Dermis blood vessel endothelial cell (primary cell): ENCODE measurements at regions not wholly inside any gene's neighbourhood (a gene's known extent, or its start where the extent isn't known, plus 50 kb on each side); places are given as distances from the start of the nearest gene placed in this dataset.

ENCODE experiments used
- DNase-seq: peaks from one replicate; pipeline ENCODE4 v3.0.0; 2010

DNA sequence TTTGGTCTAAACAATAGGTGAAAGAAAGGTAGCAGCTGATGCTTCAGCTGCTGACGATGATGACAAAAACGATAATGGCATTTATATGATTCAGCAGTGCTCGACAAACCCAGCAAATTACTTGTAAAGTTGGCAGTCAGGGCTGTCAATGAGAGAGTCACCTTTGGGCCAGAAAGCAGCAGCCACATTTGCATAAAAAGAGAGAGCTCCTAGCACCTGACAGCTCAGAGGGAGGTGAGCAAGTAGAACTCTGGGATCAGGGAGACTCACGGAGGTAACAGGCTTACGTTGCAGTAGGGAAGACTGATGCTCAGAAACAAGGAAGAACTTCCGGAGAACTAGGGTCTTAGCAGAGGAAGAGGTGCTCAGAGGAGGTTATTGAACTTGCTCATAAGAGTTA lies 291.9 kb upstream of the ZFHX3 start:
- no peak for DNase-seq

DNA sequence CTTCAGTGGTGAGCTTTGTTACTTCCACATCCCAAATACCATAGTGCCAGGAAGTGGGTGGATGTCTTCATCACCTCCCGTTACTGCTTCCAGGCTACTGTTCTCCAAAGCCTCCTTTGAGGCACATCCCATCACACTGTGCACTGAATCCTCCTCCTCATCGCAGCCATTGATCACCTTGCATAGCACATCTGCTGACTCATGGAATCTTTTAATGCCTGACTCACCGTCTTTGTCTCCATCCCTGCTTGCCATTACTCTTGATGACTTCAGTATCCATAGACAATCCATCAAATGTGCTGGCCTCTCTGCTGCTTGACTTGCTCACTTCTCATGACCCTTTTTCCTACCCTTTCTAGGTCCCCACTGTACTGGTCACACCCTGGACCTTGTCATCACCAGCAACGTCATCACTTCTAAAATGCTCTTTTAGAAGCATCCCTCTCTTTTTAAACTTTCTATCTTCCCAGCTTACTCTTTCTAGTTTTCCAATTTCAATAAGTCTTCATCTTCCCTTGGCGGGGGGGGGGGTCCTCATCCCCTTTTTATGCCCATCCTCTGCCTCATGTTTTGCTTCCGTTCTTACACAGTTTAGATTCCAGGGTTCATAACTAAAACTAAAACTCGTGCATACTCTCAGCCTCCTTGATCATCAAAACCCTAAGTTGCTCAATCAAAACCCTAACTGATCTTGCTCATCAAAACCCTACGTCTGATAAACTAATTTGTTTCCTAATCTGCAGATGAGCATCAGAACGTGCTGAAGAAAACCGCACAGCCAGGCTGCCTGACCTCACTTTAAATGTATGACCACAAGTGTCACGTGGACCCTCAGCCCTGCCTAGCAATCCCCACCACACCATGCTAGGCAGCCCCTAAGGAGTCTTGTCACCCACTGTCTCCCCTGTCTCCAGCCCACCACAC lies 289.7 kb upstream of the ZFHX3 start:
- DNase-seq = no peak

DNA sequence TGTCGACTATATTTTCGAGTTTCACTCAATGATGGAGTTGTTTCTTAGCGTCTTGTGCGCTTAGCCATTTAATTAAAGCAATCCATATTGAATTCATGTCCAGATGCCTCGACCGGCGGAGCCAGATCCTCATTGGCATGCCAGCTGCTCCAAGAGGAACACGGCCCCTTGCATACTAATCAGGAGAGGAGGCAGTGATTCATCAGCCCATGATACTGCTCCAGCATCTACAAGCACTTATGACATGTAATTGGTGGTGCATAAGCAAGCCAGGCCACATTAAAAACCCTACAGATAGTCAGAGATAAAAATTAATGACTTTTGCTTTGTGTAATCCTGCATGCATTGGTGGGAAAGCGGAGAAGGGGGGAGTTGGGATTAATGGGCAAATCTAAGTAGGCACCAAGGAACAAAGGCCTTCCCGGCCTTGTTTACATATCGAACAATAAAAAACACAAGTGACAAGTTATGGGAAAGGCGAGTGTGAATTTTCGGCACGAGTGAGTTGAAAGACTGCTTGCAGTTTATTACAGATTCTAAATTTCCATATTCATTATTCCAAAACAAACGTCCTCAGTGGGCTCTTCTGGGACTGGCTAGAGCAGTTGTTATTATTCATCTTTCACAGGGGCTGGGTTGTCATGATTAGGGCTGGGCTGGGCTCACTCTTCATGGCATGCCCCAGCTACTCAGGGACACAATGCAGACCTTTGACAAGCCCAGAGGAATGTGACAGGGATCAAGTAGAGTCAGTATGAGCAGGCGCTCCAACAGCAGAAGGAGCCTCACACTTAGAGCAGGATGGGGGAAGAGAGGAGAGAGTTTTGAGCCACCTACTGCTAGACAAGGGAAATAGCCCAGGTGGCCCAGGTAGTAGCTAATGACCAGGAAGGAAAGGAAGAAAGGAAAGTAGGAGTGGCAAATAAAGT lies 281.7 kb upstream of the ZFHX3 start:
- DNase-seq = no peak

DNA sequence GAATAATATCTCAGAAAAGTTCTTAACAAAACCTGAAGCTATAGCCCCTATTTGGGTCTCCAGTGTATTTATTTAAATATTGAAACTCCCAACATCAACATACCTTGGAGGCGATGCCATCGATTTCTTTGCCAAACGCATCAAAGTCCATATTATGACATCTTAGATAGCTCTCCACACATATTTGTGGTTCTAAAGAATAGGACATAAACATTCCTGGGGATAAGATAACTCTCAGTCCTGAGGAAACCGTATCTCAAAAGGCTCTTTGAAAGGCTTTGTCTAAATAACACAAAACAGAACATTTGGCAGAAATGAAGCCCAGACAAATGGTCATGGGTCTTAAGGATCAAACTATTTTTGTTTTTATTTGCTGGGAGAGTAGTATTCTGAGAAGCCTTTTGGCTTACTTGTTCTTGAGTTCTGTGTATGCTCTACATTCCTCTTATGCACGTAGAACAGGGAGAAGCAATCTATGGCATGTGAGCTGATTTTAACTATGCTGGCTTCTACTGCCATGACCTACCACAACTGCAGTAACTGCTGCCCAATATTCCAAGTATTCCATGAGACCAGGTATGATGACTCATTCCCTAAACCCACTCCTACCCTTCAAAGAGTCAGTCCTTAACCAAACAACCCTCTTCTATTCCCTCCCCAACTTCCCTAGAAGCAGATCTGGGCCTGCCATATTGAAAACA lies 279.0 kb upstream of the ZFHX3 start:
- no peak for DNase-seq

DNA sequence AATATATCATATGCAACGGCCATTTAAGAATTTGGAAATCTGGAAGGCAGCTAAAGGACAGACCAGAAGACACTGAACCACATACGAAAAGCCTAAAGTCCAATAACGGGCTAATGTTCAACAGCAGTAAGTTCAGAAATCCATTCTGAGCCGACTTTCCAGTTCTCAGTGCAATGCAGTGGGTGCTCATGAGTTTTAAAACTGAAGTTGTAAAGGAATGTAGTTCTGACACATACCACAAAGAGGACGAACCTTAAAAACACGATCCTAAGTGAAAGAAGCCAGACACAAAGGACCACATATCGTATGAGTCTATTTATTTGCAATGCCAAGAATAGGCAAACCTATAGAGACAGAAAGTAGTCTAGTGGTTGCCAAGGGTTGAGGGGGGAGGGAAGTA lies 278.3 kb upstream of the ZFHX3 start:
- no peak for DNase-seq

DNA sequence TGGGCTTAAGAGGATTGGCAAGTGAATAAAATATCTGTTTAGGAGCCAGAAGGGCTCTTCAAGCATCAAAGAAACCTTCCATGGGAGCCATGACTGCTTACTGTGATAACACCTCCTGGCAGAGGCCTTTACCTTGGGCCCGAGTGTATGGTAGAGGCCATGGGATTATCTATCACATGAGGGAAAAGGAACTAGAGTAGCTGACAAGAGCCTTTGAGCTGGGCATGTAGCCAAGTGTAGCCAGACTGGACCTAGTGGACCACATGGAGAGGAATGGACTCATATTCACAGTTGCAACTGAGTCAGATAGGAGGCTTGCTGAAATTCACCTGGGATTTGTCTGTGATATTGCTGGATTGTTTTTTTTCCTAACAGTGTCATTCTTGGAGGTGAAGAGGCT lies 276.0 kb upstream of the ZFHX3 start:
- DNase-seq = no peak

DNA sequence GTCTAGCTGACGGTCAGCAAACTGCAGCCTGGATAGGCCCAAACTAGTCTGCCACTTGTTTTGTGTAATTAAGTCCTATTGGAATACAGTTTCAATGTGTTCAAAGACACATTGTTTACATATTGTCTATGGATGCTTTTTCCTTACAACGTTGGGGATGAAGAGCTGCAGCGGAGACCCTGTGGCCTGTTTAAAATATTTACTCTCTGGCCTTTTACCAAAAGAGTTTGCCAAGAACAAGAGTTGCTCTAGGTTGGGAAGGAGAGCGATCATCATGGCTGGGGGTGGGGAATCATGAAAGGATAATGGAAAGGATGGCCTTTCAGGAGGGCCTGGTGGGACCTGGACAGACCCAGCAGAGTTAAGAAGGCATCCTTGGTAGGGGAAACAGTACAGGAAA lies 274.9 kb upstream of the ZFHX3 start:
- DNase-seq = no peak

DNA sequence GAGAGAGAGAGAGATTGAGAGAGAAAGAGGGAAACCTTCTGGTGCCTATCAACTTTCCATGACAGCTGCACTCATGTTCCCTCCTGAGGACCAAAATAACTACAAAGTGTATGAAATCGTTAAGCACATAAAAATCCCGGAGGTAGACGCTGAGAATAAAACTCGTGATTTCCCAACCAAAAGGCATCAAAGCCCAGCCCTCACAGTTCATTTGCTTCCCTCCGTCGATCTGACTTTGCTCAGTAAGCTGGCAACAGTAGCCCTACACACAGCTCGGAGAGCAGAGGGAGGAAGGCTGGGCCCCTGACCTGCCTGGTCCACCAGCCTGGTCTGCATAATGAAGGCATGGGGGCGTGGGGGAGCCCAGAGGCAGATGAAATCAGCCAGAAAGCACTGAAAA lies 273.9 kb upstream of the ZFHX3 start:
- no peak for DNase-seq

DNA sequence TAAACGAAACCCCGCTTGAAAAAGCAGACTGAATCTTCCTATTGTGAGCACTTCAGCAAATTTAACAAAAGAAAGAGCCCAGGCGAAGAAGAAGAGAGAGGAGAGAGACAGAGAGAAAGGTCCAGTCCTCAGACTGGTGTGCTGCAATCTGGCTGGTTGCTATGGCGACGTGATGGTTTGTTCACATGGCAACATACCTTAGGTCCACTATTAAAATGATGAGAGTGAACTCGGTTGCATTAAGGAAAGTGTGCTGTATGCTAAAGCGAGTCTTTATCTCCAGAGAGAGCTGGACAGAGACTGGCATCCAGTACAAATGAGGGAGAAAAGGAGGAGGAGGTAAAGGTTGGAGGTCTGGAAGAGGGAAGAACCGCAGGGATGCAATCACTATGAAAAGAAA lies 271.8 kb upstream of the ZFHX3 start:
- DNase-seq = no peak

DNA sequence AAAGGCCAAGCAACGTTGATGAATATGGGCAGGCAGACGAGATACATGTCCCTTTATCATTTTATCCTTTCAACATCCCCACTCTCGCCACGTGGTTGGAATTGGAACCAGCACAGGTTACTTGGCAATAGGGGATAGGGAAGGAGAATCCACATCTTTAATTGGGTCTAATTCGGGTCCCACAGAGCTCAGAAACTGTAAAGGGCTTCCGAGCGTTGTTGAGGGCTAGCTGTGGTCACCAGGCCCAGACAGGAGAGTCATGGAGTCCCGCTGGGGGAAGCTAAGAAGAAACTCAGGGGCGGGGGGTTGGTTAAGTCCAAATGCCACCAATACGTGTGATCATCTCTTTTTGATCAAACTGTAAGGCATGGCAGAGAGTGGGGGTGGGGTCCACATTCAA lies 271.3 kb upstream of the ZFHX3 start:
- DNase-seq = no peak

DNA sequence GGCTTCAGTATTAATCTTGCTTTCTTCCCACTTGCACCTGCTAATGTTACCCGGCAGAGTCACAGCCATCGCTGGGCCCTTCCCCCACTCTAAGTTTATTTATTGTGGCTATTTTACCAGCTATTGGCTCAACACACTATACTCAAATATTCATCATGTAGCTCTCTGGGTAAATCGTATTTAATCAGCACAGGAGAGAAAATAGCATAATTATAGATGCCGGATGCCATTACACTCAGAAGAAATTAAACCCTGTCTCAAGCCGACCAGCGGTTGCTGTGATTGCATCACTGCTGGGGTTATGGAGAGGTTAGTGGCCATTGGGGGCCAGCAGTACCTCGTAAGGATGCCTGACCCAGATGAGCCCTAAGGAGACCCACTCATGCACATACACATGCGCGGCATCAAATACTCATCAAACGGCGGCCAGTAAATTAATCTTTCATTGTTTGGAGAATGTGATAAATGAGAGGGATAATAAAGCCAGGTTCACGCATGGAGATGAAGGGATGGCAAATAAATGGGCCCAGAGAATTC lies 269.5 kb upstream of the ZFHX3 start:
- DNase-seq = no peak

DNA sequence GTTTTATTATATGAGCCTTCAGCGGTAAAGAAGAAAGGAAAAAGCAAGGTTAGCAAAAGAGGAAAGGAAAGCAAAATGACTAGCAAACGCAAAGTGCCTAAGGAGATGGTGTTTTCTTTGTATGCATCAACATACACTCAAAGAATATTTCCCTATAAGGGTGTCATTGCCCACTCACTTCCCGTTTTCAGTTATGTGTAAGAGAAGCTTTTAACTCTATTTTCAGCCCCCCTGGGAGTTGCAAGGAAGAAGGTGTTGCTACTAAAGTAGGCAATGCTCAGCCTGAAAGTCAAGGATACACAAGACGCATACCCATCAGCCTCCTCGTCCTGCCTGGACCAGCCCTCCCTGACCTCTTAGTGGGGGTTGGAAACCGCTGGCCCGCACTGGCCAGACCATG lies 267.7 kb upstream of the ZFHX3 start:
- no peak for DNase-seq

DNA sequence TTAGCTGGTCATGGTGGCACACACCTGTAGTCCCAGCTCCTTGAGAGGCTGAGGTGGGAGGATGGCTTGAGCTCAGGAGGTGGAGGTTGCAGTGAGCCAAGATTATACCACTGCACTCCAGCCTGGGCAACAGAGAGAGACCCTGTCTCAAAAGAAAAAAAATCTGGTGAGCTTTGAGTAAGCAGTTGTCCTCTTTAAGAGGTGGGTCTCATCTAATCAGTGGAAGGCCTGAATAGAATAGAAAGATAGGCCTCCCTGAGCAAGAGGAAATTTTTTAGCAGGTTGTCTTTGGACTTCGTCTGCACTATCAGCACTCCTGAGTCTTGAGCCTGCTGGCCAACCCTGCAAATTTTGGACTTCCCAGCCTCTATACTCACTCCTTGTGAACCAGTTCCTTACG lies 266.0 kb upstream of the ZFHX3 start:
- DNase-seq = no peak

DNA sequence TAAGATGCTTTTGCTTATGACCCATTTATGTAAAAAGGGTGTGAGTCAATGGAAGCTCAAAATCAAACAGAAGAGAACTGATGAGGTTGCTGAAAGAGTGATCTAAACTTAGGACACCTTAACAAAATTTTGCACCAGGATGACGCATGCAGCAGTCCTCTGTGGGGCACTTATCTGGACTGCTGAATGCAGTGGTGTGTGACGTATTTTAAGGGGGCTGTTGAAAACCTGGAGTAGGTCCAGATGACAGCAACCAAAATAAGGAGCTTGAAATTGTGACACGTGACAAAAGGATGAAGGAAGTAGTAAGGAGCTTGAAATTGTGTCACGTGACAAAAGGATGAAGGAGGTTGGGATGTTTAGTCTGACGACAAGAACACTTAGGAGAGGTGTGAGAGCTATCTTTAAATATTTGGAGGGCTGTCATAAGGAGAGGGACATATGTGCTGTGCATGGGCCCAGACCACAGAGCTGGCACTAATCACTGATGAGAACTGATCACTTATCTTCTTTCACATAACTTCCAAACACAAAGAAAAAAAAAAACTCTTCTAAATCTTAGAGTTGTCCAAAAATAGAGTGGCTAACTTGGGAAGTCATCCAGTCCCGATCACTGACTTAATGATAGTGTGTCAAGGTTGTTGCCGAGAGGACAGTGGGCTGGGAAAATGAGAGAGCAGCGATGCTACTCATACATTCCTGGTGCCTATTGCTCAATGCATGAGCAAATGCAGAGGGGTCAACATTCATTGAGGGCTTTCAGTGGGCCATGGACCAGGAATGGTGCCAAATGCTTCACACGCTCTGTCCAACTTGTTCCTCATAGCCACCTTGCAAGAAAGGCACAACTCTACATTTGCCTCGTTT lies 264.2 kb upstream of the ZFHX3 start:
- DNase-seq = no peak

DNA sequence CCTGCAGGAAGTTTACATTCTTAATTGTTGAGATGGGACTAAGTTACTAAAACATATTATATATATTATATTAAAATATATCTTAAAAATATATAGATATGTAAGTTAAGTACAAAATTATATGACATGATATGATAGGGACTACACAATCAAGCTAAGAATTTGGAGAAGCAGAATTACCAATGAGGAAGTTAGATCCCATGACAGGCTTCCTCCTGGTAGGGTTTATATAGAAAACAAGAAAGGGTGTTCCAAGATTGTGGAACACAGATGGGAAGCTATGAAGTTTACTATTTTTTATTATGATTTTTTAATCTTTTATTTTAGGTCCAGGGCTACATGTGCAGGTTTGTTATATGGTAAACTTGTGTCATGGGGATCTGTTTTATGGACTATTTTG lies 260.8 kb upstream of the ZFHX3 start:
- no peak for DNase-seq

DNA sequence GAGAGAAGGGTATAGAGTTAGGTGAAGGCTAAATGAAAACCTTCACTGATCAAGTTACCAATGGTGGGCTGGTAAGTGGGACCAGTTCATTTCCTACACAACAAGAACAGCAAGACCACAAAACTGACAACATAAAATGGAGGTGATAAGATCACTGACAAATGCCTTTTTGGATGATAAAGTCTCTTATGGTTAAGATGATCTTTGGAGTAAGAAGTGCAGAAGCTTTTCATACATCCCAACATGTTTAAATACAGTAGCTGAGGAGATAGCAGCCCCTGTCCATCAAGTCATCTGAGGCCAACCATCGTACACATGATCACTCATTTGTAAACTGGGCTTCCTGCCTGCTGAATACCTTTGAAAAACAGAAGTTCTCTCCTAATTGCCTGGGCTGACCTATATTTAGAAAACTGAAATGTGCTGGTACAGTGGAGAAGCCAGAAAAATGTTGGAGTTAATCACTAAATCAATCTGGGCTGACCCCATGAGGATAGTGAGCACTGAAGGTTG lies 259.0 kb upstream of the ZFHX3 start:
- DNase-seq = no peak

DNA sequence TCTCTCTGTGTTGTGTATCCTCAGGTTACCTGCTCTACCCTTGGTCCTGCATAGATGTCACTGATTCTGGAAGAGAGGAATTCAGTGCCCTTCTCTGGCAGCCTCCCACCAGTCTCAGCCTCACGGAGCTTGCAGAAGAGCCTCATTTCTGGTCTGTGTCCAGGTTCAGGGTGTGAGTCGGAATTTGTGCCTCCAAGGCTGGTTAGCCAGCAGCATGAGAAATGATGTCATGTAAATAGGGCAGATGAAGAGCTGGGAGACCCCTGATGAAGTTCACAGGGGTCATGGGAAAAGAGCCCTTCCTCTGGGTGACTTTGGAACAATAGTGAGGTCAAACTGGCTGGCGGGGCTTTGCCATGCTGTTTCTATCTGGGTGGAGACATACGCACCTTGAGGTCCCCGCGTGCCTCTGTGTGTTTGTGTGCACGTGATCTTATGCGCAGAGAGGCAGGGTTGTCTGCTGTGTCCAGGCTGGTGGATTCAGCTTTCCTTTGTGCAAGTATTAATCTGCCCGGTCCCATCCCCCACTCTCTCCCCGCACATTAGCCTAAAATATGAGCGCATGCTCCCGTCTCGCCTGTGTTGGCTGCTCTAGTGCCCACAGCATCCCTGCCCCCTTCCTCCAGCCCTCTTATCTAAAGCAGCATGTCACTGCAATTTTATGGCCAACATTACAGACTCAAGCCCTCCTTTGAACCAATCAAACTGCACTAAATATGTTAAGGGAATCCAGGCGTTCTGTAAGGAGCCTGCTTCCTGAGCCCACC lies 256.3 kb upstream of the ZFHX3 start:
- no peak for DNase-seq

DNA sequence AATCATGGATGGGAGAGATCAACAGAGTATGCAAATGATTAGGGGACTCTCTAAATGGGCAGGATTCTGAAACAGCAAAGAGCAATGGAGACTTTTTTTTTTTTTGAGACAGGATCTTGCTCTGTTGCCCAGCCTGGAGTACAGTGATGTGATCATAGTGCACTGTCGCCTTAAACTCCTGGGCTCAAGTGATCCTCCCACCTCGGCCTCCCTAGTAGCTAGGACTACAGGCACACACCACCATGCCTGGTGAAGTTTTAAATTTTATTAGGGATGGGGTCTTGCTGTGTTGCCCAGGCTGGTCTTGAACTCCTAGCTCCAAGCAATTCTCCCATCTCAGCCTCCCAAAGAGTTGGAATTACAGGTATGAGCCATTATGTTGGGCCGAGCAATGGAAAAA lies 255.0 kb upstream of the ZFHX3 start:
- no peak for DNase-seq

DNA sequence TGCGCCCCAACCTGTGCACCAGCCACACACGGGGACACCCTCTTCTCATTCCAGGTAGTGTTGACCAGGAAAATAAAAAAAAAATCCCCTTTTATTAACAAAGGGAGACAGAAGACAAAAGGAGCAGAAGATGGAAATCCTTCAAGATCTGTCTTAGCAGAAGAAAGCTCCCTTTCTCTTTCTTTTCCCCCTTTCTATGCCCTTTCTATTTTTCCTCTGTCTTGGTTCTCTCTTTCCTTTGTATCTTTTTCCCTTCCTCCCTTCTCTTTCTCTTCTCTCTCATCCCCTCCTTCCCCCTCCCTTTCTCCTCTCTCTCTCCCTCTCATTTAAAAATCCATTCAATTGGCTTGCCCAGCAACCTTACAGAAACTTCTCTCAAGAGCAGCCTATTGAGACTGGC lies 254.1 kb upstream of the ZFHX3 start:
- no peak for DNase-seq

DNA sequence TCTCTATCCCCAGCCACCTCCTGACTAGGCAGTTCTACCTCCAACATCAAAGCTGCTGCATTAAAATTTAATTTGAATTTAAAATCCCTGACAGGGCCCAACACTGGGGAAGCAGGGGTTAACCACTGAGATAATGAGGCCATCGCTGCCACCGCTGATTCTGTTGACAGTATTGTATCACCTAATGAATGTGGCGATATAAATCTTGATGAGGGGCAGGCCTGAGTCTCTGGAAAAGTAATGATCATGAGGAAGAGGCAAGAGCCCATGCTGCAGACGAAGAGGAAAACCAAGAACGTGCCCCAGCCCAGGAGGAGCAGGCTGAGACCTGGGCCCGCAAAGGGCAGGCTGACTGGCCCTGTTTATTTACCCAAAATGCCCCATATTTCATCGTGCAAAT lies 251.4 kb upstream of the ZFHX3 start:
- DNase-seq = no peak

DNA sequence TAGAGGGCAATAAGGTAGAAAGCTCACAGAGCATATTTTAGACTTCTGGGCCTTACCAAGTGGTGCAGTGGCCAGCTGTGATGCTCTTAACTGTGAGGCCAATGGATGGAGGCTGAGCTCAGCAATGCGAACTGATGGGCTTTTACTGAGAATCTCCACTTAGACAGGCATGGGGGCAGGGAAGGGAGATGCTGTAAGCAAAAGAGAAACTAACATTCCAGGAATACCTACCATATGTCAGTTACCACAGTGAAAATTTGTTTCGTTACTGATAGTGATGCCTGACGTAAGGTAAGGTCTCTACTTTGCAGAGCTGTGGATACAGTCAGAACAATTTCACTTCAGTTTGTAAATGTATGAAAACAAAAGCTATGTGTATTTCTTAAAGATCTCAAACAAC lies 250.6 kb upstream of the ZFHX3 start:
- DNase-seq = no peak
